Nephron progenitor cell (in vitro differentiated cells): ENCODE measurements at regions not wholly inside any gene's neighbourhood (a gene's known extent, or its start where the extent isn't known, plus 50 kb on each side); places are given as distances from the start of the nearest gene placed in this dataset.
"Not testable (repeated sequence)": the region's sequence is repeated elsewhere in the genome, so short reads cannot be mapped to it uniquely, and the experiment has no call there.

ENCODE experiments used
- DNase-seq: peaks from one replicate; pipeline ENCODE4 v3.0.0; 2021
- H3K27ac Mint-ChIP-seq: 2 replicates; pipeline ENCODE4 v1.8.0; 2021; ENCODE audit warnings: mild to moderate bottlenecking, moderate library complexity, mixed read lengths
- H3K27me3 Mint-ChIP-seq: 2 replicates; pipeline ENCODE4 v1.8.0; 2021; ENCODE audit warnings: mild to moderate bottlenecking, low read depth, mixed read lengths; ENCODE audit not compliant: poor library complexity
- H3K36me3 Mint-ChIP-seq: 2 replicates; pipeline ENCODE4 v1.8.0; 2021; ENCODE audit warnings: low read depth, mixed read lengths
- H3K4me1 Mint-ChIP-seq: 2 replicates; pipeline ENCODE4 v1.8.0; 2021; ENCODE audit warnings: mixed read lengths
- H3K4me3 Mint-ChIP-seq: 2 replicates; pipeline ENCODE4 v1.8.0; 2021; ENCODE audit warnings: mild to moderate bottlenecking, moderate library complexity, mixed read lengths
- H3K9me3 Mint-ChIP-seq: 2 replicates; pipeline ENCODE4 v1.8.0; 2021; ENCODE audit warnings: mild to moderate bottlenecking, moderate library complexity, mixed read lengths

GRCh38 chr21:6156712-6157389 is 4364.5 kb upstream of the TPTE start:
- DNase-seq, H3K4me1 Mint-ChIP-seq, H3K27ac Mint-ChIP-seq, H3K36me3 Mint-ChIP-seq, H3K27me3 Mint-ChIP-seq, H3K9me3 Mint-ChIP-seq, H3K4me3 Mint-ChIP-seq: not testable (repeated sequence)

DNA sequence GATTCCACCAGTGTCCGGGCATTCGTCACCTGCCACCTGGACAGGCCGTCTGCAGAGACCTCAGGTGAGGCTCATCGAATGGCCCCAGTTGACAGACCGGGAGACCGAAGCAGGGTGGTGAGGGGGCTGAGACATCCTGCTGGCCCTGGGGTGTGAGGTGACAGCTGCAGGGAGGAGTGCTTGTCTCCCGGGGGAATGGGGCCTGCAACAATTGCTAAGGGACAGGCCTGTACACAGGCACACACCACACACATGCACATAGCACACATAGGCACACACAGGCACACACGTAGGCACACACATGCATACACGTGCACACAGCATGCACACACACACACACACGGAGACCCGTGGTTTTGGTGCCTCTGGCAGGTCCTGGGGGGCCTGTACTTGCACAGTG is 4363.9 kb upstream of the TPTE start:
- not testable (repeated sequence) for H3K27me3 Mint-ChIP-seq, H3K9me3 Mint-ChIP-seq, H3K4me3 Mint-ChIP-seq

DNA sequence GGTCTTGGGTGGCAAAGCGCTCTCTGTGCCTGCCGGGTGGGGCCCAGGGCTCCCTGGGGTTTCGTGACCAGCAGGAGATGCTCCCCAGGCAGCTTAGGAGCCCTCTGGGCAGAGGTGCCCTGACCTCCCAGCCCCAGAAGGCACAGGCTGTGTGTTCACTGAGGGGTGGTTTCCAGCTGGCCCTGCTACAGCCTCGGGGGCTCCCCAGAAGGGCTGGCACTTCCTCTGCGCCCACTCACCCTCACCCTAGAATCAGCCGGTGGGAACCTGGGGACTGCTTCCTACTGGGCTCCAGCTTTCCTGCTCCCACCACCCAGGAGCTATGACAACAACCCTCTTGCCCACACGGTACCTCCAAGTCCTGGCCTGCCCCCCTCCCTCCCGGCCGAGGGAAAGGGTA is 4363.2 kb upstream of the TPTE start:
- not testable (repeated sequence) for H3K9me3 Mint-ChIP-seq, H3K27ac Mint-ChIP-seq, DNase-seq, H3K4me3 Mint-ChIP-seq, H3K27me3 Mint-ChIP-seq, H3K36me3 Mint-ChIP-seq, H3K4me1 Mint-ChIP-seq

More for the DNA sequence above, 4363.9 kb upstream of the TPTE start:
- not testable (repeated sequence) for H3K36me3 Mint-ChIP-seq, H3K4me1 Mint-ChIP-seq, DNase-seq, H3K27ac Mint-ChIP-seq
